Upper lobe of left lung (tissue), 6 donors: ENCODE measurements at regions not wholly inside any gene's neighbourhood (a gene's known extent, or its start where the extent isn't known, plus 50 kb on each side); places are given as distances from the start of the nearest gene placed in this dataset.

Experiments used
- ATAC-seq, 2 donors: fragments of 200-7000 bp; cut with Tn5 transposase; one replicate each; pipeline ENCODE4 v1.9.1; 2022; ENCODE audit warnings: mild to moderate bottlenecking in 2 of 2, moderate library complexity in 2 of 2; ENCODE audit not compliant: low FRiP score in 2 of 2
- DNase-seq, 2 donors: peaks; one replicate each; pipeline ENCODE4 v3.0.0-alpha.2; 2019 to 2020
- H3K27ac ChIP-seq, 4 donors: fragments of 200-600 bp; sonication (generic); one replicate each; pipeline ENCODE4 v1.5.1; 2016 to 2019
- H3K27me3 ChIP-seq, 4 donors: fragments of 200-600 bp; sonication (generic); one replicate each; pipeline ENCODE4 v1.5.1; 2017 to 2019
- H3K36me3 ChIP-seq, 4 donors: fragments of 200-600 bp; sonication (generic); one replicate each; pipeline ENCODE4 v1.5.1; 2016 to 2019
- H3K4me1 ChIP-seq, 4 donors: fragments of 200-600 bp; sonication (generic); one replicate each; pipeline ENCODE4 v1.5.1; 2018 to 2019
- H3K4me3 ChIP-seq, 4 donors: fragments of 200-600 bp; sonication (generic); one replicate each; pipeline ENCODE4 v1.5.1; 2017 to 2019; ENCODE audit warnings: mild to moderate bottlenecking in 2 of 4, moderate library complexity in 1 of 4
- H3K9me3 ChIP-seq, 4 donors: fragments of 200-600 bp; sonication (generic); one replicate each; pipeline ENCODE4 v1.5.1; 2018 to 2019
- CTCF ChIP-seq, 6 experiments: fragments of 450-650 bp in 4 of 6; fragments of 200-600 bp in 2 of 6; sonication (generic) in 2 of 6; IDR thresholded peaks; one replicate each; pipeline ENCODE4 v1.5.1; 2016 to 2019; ENCODE audit warnings: antibody characterized with exemption in 6 of 6
- EP300 ChIP-seq, 4 donors: sonication (generic); formaldehyde crosslinking; IDR thresholded peaks; one replicate each; pipeline ENCODE4 v1.5.1; 2017; ENCODE audit warnings: antibody characterized with exemption in 4 of 4, control low read depth in 2 of 4
- POLR2A ChIP-seq, 4 donors: fragments of 450-650 bp; IDR thresholded peaks; one replicate each; pipeline ENCODE4 v1.5.1; 2016 to 2017; ENCODE audit warnings: antibody characterized with exemption in 4 of 4, mild to moderate bottlenecking in 2 of 4
- POLR2AphosphoS5 ChIP-seq, 2 donors: sonication (generic); formaldehyde crosslinking; IDR thresholded peaks; one replicate each; pipeline ENCODE4 v1.5.1; 2017; ENCODE audit warnings: antibody characterized with exemption in 2 of 2
- WGBS, 2 donors: methylation state at CpG; one replicate each; pipeline ENCODE4 v1.1.5; 2017 to 2018; 5-methylcytosine and 5-hydroxymethylcytosine counted together
- donor health status: DM: no; HTN: no; CAD: no; lungs with moderate emphysema.
- donor health status: DM: no; HTN: yes; CAD: no; lungs with severe emphysema.

GRCh38 chr1:47623557-47623940 is 185.7 kb downstream of the FOXD2 start:
- H3K36me3 ChIP-seq = no peaks in the 10 kb centered on the region
- no peaks in the 10 kb centered on the region for H3K9me3 ChIP-seq
- ATAC-seq (no peak), DNase-seq (no peak)
- H3K27ac ChIP-seq = no peak overlapping the region
- TF ChIP-seq CTCF (IDR thresholded peaks at IDR 0.05) (no peak), POLR2A (IDR thresholded peaks at IDR 0.05) (no peak), EP300 (IDR thresholded peaks at IDR 0.05) (no peak), POLR2AphosphoS5 (IDR thresholded peaks at IDR 0.05) (no peak)
- no peaks in the 10 kb centered on the region for H3K4me1 ChIP-seq
- WGBS, 2 donors = 88 to 100% methylated on average over 2 to 5 of the region's 5 CpGs
- no peak overlapping the region for H3K4me3 ChIP-seq
- H3K27me3 ChIP-seq = no peaks in the 10 kb centered on the region

GRCh38 chr1:47624531-47624930 is 186.7 kb downstream of the FOXD2 start:
- no peaks in the 10 kb centered on the region for H3K27me3 ChIP-seq
- peak in 1 of 2 donors; percentile 37 for DNase-seq
- H3K36me3 ChIP-seq = no peaks in the 10 kb centered on the region
- no peaks in the 10 kb centered on the region for H3K4me1 ChIP-seq
- ATAC-seq = no peak
- no peak overlapping the region for H3K4me3 ChIP-seq
- WGBS, 2 donors = 49 to 56% methylated on average over 4 of the region's 4 CpGs
- no peak overlapping the region for H3K27ac ChIP-seq
- H3K9me3 ChIP-seq = no peaks in the 10 kb centered on the region
- TF ChIP-seq POLR2A (IDR thresholded peaks at IDR 0.05) = no peak
- peak in 4 of 6 experiments; percentile 17 to 54 (median 34) for TF ChIP-seq CTCF (IDR thresholded peaks at IDR 0.05)

- TF ChIP-seq POLR2A (IDR thresholded peaks at IDR 0.05) = no peak
- TF ChIP-seq POLR2AphosphoS5 (IDR thresholded peaks at IDR 0.05) = no peak
- TF ChIP-seq CTCF (IDR thresholded peaks at IDR 0.05) = no peak
- TF ChIP-seq EP300 (IDR thresholded peaks at IDR 0.05) = no peak
- DNase-seq = no peak
- WGBS, 2 donors = 90 to 97% methylated on average over 2 of the region's 2 CpGs
- Histone ChIP-seq H3K4me1 (no peaks in the 10 kb centered on the region), H3K27me3 (no peaks in the 10 kb centered on the region), H3K4me3 (no peak overlapping the region), H3K27ac (no peak overlapping the region), H3K36me3 (no peaks in the 10 kb centered on the region), H3K9me3 (no peaks in the 10 kb centered on the region)
- no peak for ATAC-seq
Measured at GRCh38 chr1:47627016-47627415, 189.2 kb downstream of the FOXD2 start.

- no peak for TF ChIP-seq CTCF (IDR thresholded peaks at IDR 0.05)
- TF ChIP-seq POLR2AphosphoS5 (IDR thresholded peaks at IDR 0.05) = no peak
- TF ChIP-seq POLR2A (IDR thresholded peaks at IDR 0.05) = no peak
- TF ChIP-seq EP300 (IDR thresholded peaks at IDR 0.05) = no peak
- no peaks in the 10 kb centered on the region for H3K9me3 ChIP-seq
- no peaks in the 10 kb centered on the region for H3K27me3 ChIP-seq
- H3K36me3 ChIP-seq = no peaks in the 10 kb centered on the region
- DNase-seq (peak in 1 of 2 donors; percentile 57), ATAC-seq (no peak)
- no peak overlapping the region for H3K4me3 ChIP-seq
- WGBS, 2 donors = 81 to 85% methylated on average over 22 to 23 of the region's 23 CpGs
- H3K27ac ChIP-seq = no peak overlapping the region
- H3K4me1 ChIP-seq = no peaks in the 10 kb centered on the region
Measured at GRCh38 chr1:47627471-47628370, 189.9 kb downstream of the FOXD2 start.

- Histone ChIP-seq H3K4me3 (no peak overlapping the region), H3K27me3 (no peaks in the 10 kb centered on the region)
- WGBS, 2 donors = 96 to 100% methylated on average over 3 of the region's 3 CpGs
Measured at GRCh38 chr1:47629201-47629600, 191.4 kb downstream of the FOXD2 start.

More at GRCh38 chr1:47629201-47629600, 191.4 kb downstream of the FOXD2 start:
- ATAC-seq = no peak
- DNase-seq = no peak
- Histone ChIP-seq H3K4me1 (no peaks in the 10 kb centered on the region), H3K27ac (no peak overlapping the region), H3K36me3 (no peaks in the 10 kb centered on the region), H3K9me3 (no peaks in the 10 kb centered on the region)
- TF ChIP-seq EP300 (IDR thresholded peaks at IDR 0.05) = no peak
- TF ChIP-seq CTCF (IDR thresholded peaks at IDR 0.05) = no peak
- no peak for TF ChIP-seq POLR2A (IDR thresholded peaks at IDR 0.05)
- TF ChIP-seq POLR2AphosphoS5 (IDR thresholded peaks at IDR 0.05) = no peak
